GM21825 (cell line): ENCODE measurements at regions not wholly inside any gene's neighbourhood (a gene's known extent, or its start where the extent isn't known, plus 50 kb on each side); places are given as distances from the start of the nearest gene placed in this dataset.

Experiments
- ATAC-seq: cut with Tn5 transposase; IDR thresholded peaks from one replicate; pipeline ENCODE4 v1.9.1; 2021; ENCODE audit warnings: mild to moderate bottlenecking, moderate library complexity; ENCODE audit not compliant: unreplicated experiment

- ATAC-seq: no peak
Measured at GRCh38 chr4:167652267-167652666, 418.0 kb upstream of the SPOCK3 start.

GRCh38 chr4:167688660-167689142 lies 403.6 kb upstream of the ANXA10 start:
- ATAC-seq: no peak

GRCh38 chr4:167702391-167702790 lies 389.9 kb upstream of the ANXA10 start:
- ATAC-seq: no peak

- ATAC-seq: no peak
Measured at GRCh38 chr4:167711517-167711916, 380.8 kb upstream of the ANXA10 start.

GRCh38 chr4:167713756-167714155 lies 378.6 kb upstream of the ANXA10 start:
- no peak for ATAC-seq

- ATAC-seq: no peak
Measured at GRCh38 chr4:167715176-167715575, 377.2 kb upstream of the ANXA10 start.

- no peak for ATAC-seq
Measured at GRCh38 chr4:167717495-167717894, 374.8 kb upstream of the ANXA10 start.

GRCh38 chr4:167721617-167722486 lies 370.5 kb upstream of the ANXA10 start:
- no peak for ATAC-seq

GRCh38 chr4:167722487-167722808 lies 369.9 kb upstream of the ANXA10 start:
- ATAC-seq: no peak

- ATAC-seq: no peak
Measured at GRCh38 chr4:167724941-167725340, 367.4 kb upstream of the ANXA10 start.

GRCh38 chr4:167730769-167731168 lies 361.6 kb upstream of the ANXA10 start:
- no peak for ATAC-seq

GRCh38 chr4:167745024-167745687 lies 347.2 kb upstream of the ANXA10 start:
- ATAC-seq: no peak

GRCh38 chr4:167767281-167767680 lies 325.1 kb upstream of the ANXA10 start:
- ATAC-seq: no peak

GRCh38 chr4:167774646-167775045 lies 317.7 kb upstream of the ANXA10 start:
- ATAC-seq: no peak

GRCh38 chr4:167775375-167775774 lies 317.0 kb upstream of the ANXA10 start:
- no peak for ATAC-seq

GRCh38 chr4:167779280-167779679 lies 313.1 kb upstream of the ANXA10 start:
- ATAC-seq: no peak

GRCh38 chr4:167779864-167780263 lies 312.5 kb upstream of the ANXA10 start:
- no peak for ATAC-seq

- ATAC-seq: no peak
Measured at GRCh38 chr4:167784826-167785225, 307.5 kb upstream of the ANXA10 start.

GRCh38 chr4:167785523-167785922 lies 306.8 kb upstream of the ANXA10 start:
- ATAC-seq: no peak

- ATAC-seq: no peak
Measured at GRCh38 chr4:167786504-167786903, 305.8 kb upstream of the ANXA10 start.

- no peak for ATAC-seq
Measured at GRCh38 chr4:167787231-167787630, 305.1 kb upstream of the ANXA10 start.

- no peak for ATAC-seq
Measured at GRCh38 chr4:167802463-167803212, 289.7 kb upstream of the ANXA10 start.
